K562 (cell line): ENCODE measurements at regions not wholly inside any gene's neighbourhood (a gene's known extent, or its start where the extent isn't known, plus 50 kb on each side); places are given as distances from the start of the nearest gene placed in this dataset.

Source experiments
- ATAC-seq: fragments of 200-7000 bp; cut with Tn5 transposase; 3 replicates; pipeline ENCODE4 v1.9.1; 2020; ENCODE audit warnings: moderate library complexity
- BruUV-seq: library from RNA; stranded (reverse); fragments of 400-500 nt; replicated peaks from 2 replicates; lab custom pipeline; 2021; lab: Mats Ljungman, UMichigan
- CTCF ChIA-PET: fragments of 300-600 bp; formaldehyde crosslinking; extraction: SDS; loops from one replicate; lab custom pipeline; 2021; ENCODE audit warnings: low intra/inter-chr PET ratio; lab: Yijun Ruan, JAX
- POLR2A ChIA-PET: fragments of 300-600, 350-650 bp; sonication (Branson Sonifier 250); formaldehyde crosslinking; extraction: SDS; loops from one replicate; lab custom pipeline; 2021; ENCODE audit warnings: antibody characterized with exemption, inconsistent platforms; lab: Yijun Ruan, JAX
- DNase-seq, 4 experiments: peaks; one replicate each; pipeline versions ENCODE4 v3.0.0 to v3.0.0-alpha.2; 2011 to 2018; ENCODE audit warnings: low spot score in 3 of 4, mixed read lengths in 3 of 4; ENCODE audit errors: extremely low read depth in 1 of 4
- FAIRE-seq: peaks from 2 replicates; lab custom pipeline; 2011; peaks lifted over from hg19 to GRCh38; lab: Jason Lieb, UNC
- H2AFZ ChIP-seq: 2 replicates; pipeline ENCODE4 v1.6.0; 2011; ENCODE audit warnings: low read depth, low read length, control low read depth, inconsistent platforms
- H3K27ac ChIP-seq: fragments of 200-600 bp; 3 replicates; pipeline ENCODE4 v1.8.0; 2011; ENCODE audit warnings: low read depth, mild to moderate bottlenecking, control low read depth, inconsistent platforms, low read length, moderate library complexity, mixed read lengths; ENCODE audit errors: extremely low read depth
- H3K27me3 ChIP-seq, 2 experiments: fragments of 300-600 bp in 1 of 2; 2 replicates in 1 of 2; 3 replicates in 1 of 2; pipeline versions ENCODE4 v1.6.0 to v1.8.0; 2011; ENCODE audit warnings: inconsistent platforms in 2 of 2, low read length in 2 of 2, mild to moderate bottlenecking in 1 of 2, mixed read lengths in 1 of 2, moderate library complexity in 1 of 2; ENCODE audit not compliant: control insufficient read depth in 2 of 2, insufficient read depth in 2 of 2
- H3K36me3 ChIP-seq: fragments of 300-600 bp; 3 replicates; pipeline ENCODE4 v1.8.0; 2011; ENCODE audit warnings: mild to moderate bottlenecking, low read length, inconsistent platforms; ENCODE audit not compliant: control insufficient read depth, insufficient read depth
- H3K4me1 ChIP-seq, 2 experiments: fragments of 200-600 bp in 1 of 2; replicated peaks in 1 of 2; 2 replicates in 1 of 2; 3 replicates in 1 of 2; pipeline versions ENCODE4 v1.5.1 to v1.8.0; 2011; ENCODE audit warnings: inconsistent platforms in 2 of 2, low read length in 2 of 2, mild to moderate bottlenecking in 1 of 2, mixed read lengths in 1 of 2, moderate library complexity in 1 of 2; ENCODE audit not compliant: control insufficient read depth in 2 of 2, insufficient read depth in 2 of 2
- H3K4me2 ChIP-seq: 2 replicates; pipeline ENCODE4 v1.6.1; 2011; ENCODE audit warnings: low read length, control low read depth, inconsistent platforms, mixed read lengths; ENCODE audit not compliant: insufficient read depth
- H3K4me3 ChIP-seq: fragments of 200-600 bp; sonication (generic), shearing (Covaris generic); 2 replicates; pipeline ENCODE4 v1.5.1; 2016; ENCODE audit warnings: control low read depth, inconsistent platforms
- H3K79me2 ChIP-seq: fragments of 200-600 bp; 3 replicates; pipeline ENCODE4 v1.8.0; 2011; ENCODE audit warnings: low read length, inconsistent platforms; ENCODE audit not compliant: control insufficient read depth, insufficient read depth
- H3K9ac ChIP-seq, 2 experiments: 2 replicates each; pipeline versions ENCODE4 v1.6.0 to v1.6.1; 2011; ENCODE audit warnings: low read depth in 2 of 2, low read length in 2 of 2, control low read depth in 1 of 2, inconsistent platforms in 1 of 2, mild to moderate bottlenecking in 1 of 2, mixed read lengths in 1 of 2; ENCODE audit not compliant: insufficient read depth in 1 of 2
- H3K9me1 ChIP-seq: one replicate; pipeline ENCODE4 v1.6.0; 2011; ENCODE audit warnings: inconsistent platforms, mild to moderate bottlenecking, low read length, moderate library complexity; ENCODE audit not compliant: control insufficient read depth, insufficient read depth
- H3K9me3 ChIP-seq: replicated peaks from 2 replicates; pipeline ENCODE4 v1.5.1; 2011; ENCODE audit warnings: low read depth, low read length, inconsistent platforms; ENCODE audit not compliant: control insufficient read depth, insufficient read depth
- H4K20me1 ChIP-seq: replicated peaks from 2 replicates; pipeline ENCODE4 v1.6.1; 2011; ENCODE audit warnings: low read length, inconsistent platforms, mixed read lengths; ENCODE audit not compliant: control insufficient read depth, insufficient read depth
- ADNP ChIP-seq: fragments of 200-800 bp; sonication (Bioruptor generic); IDR thresholded peaks from 2 replicates; pipeline ENCODE4 v1.6.1; 2016; ENCODE audit warnings: missing genetic modification characterization, missing compliant biosample characterization
- ARHGAP35 ChIP-seq: fragments of 450-650 bp; IDR thresholded peaks from 2 replicates; pipeline ENCODE4 v1.6.1; 2018; ENCODE audit not compliant: partially characterized antibody
- ARID4B ChIP-seq: sonication (generic); formaldehyde crosslinking; IDR thresholded peaks from 2 replicates; pipeline ENCODE4 v1.8.0; 2022; ENCODE audit warnings: mild to moderate bottlenecking, missing genetic modification reagents
- ATF1 ChIP-seq, 2 experiments: fragments of 450-650 bp in 1 of 2; IDR thresholded peaks; 2 replicates each; pipeline ENCODE4 v1.6.1; 2016; ENCODE audit warnings: missing compliant biosample characterization in 1 of 2, missing genetic modification characterization in 1 of 2
- BCL6 ChIP-seq: fragments of 250-450 bp; sonication (Bioruptor Pico); IDR thresholded peaks from 2 replicates; pipeline ENCODE4 v1.4.0; 2020
- BCOR ChIP-seq: fragments of 450-650 bp; IDR thresholded peaks from 2 replicates; pipeline ENCODE4 v1.6.1; 2016
- CBFB ChIP-seq: sonication (generic); formaldehyde crosslinking; IDR thresholded peaks from 2 replicates; pipeline ENCODE4 v1.4.0; 2020; ENCODE audit warnings: mild to moderate bottlenecking, missing genetic modification reagents
- CXXC5 ChIP-seq: fragments of 250-450 bp; sonication (Bioruptor Pico); IDR thresholded peaks from 2 replicates; pipeline ENCODE4 v1.8.0; 2022; ENCODE audit warnings: inconsistent platforms, mild to moderate bottlenecking, moderate library complexity
- DDX20 ChIP-seq: fragments of 450-650 bp; IDR thresholded peaks from 2 replicates; pipeline ENCODE4 v1.6.1; 2016; ENCODE audit warnings: missing genetic modification characterization, low read depth, mild to moderate bottlenecking, missing compliant biosample characterization, moderate library complexity
- FOXP1 ChIP-seq: sonication (generic); formaldehyde crosslinking; IDR thresholded peaks from 2 replicates; pipeline ENCODE4 v1.8.0; 2022; ENCODE audit warnings: mild to moderate bottlenecking, missing genetic modification reagents
- POLR2A ChIP-seq: fragments of 450-650 bp; conservative IDR thresholded peaks from 2 replicates; pipeline ENCODE4 v1.6.1; 2016
- RBM25 ChIP-seq: fragments of 200-400 bp; formaldehyde crosslinking; IDR thresholded peaks from 2 replicates; pipeline ENCODE4 v1.6.1; 2018; ENCODE audit warnings: low read length, low read depth, moderate library complexity; ENCODE audit not compliant: severe bottlenecking
- RUNX1 ChIP-seq: sonication (generic); IDR thresholded peaks from 2 replicates; pipeline ENCODE4 v1.6.1; 2016; ENCODE audit warnings: antibody characterized with exemption, low read depth
- SMC3 ChIP-seq: conservative IDR thresholded peaks from 2 replicates; pipeline ENCODE4 v1.6.1; 2011; ENCODE audit warnings: low read depth, low read length, improper control_type of control experiment; ENCODE audit not compliant: insufficient read depth
- SREBF2 ChIP-seq: sonication (generic); formaldehyde crosslinking; IDR thresholded peaks from 2 replicates; pipeline ENCODE4 v1.4.0; 2020; ENCODE audit warnings: mild to moderate bottlenecking, missing genetic modification reagents
- SRSF9 ChIP-seq: fragments of 200-400 bp; formaldehyde crosslinking; IDR thresholded peaks from 2 replicates; pipeline ENCODE4 v1.6.1; 2017; ENCODE audit warnings: low read depth, low read length, borderline replicate concordance
- STAT5B ChIP-seq: fragments of 250-450 bp; sonication (Bioruptor Pico); IDR thresholded peaks from 2 replicates; pipeline ENCODE4 v1.8.0; 2021; ENCODE audit warnings: mild to moderate bottlenecking, inconsistent platforms
- TBP ChIP-seq: optimal IDR thresholded peaks from 2 replicates; pipeline ENCODE3; 2011; ENCODE audit warnings: low read depth, low read length, improper control_type of control experiment
- ZKSCAN3 ChIP-seq: fragments of 250-450 bp; sonication (Bioruptor Pico); IDR thresholded peaks from 2 replicates; pipeline ENCODE4 v1.4.0; 2020
- ZNF12 ChIP-seq: sonication (generic); formaldehyde crosslinking; IDR thresholded peaks from 2 replicates; pipeline ENCODE4 v1.4.0; 2020; ENCODE audit warnings: mild to moderate bottlenecking, missing genetic modification reagents
- ZNF766 ChIP-seq: fragments of 200-800 bp; sonication (Bioruptor generic); conservative IDR thresholded peaks from 2 replicates; pipeline ENCODE4 v1.6.1; 2016; ENCODE audit warnings: missing genetic modification characterization, missing compliant biosample characterization
- WGBS: fragments of 100-300 bp; shearing (Covaris generic); methylation state at CpG from one replicate; pipeline ENCODE4 v1.1.6; 2016; ENCODE audit warnings: low coverage, mixed read lengths; ENCODE audit not compliant: insufficient coverage; ENCODE audit errors: missing lambda C conversion rate; 5-methylcytosine and 5-hydroxymethylcytosine counted together
- in situ Hi-C: fragments of 300-500 bp; cut with MboI; formaldehyde crosslinking; loops from 4 replicates; pipeline ENCODE4 v1.15.0; 2018; ENCODE audit warnings: inconsistent platforms, mixed read lengths
- intact Hi-C: fragments of 100-400 bp; cut with micrococcal nuclease; formaldehyde crosslinking; loops from 2 replicates; pipeline ENCODE4 v1.14.2; 2022

GRCh38 chr1:29943034-29943433 lies 706.7 kb downstream of the PTPRU start:
- 0% methylated on average over 2 of the region's 2 CpGs for WGBS
- intact Hi-C loops: no loop called here
- no TSS peak for BruUV-seq

GRCh38 chr1:29939079-29939478 lies 702.8 kb downstream of the PTPRU start:
- no peak for ATAC-seq
- no peak for TF ChIP-seq CXXC5 (CRISPR knock-in tag)
- no peak for TF ChIP-seq ARID4B
- no peak for TF ChIP-seq ZNF766 (CRISPR knock-in tag)
- no peak for TF ChIP-seq RUNX1
- no peak for TF ChIP-seq DDX20 (tag)
- TF ChIP-seq STAT5B (CRISPR knock-in tag): no peak
- TF ChIP-seq SRSF9: no peak
- no peak for TF ChIP-seq ZKSCAN3 (CRISPR knock-in tag)
- no peak for TF ChIP-seq SREBF2
- TF ChIP-seq FOXP1 (CRISPR knock-in tag): no peak
- TF ChIP-seq TBP: no peak

More at GRCh38 chr1:29943034-29943433, 706.7 kb downstream of the PTPRU start:
- H2AFZ ChIP-seq: no peak overlapping the region
- H3K9me3 ChIP-seq: no peaks in the 10 kb centered on the region
- no peaks in the 10 kb centered on the region for H3K27me3 ChIP-seq
- no peak overlapping the region for H3K4me3 ChIP-seq
- POLR2A ChIA-PET: no interaction called here
- in situ Hi-C loops: no loop called here
- H3K27ac ChIP-seq: no peak overlapping the region
- H4K20me1 ChIP-seq: no peaks in the 10 kb centered on the region
- no peaks in the 10 kb centered on the region for H3K36me3 ChIP-seq
- H3K9me1 ChIP-seq: no peaks in the 10 kb centered on the region
- H3K4me1 ChIP-seq: no peaks in the 10 kb centered on the region
- H3K9ac ChIP-seq: no peak overlapping the region
- no peaks in the 10 kb centered on the region for H3K79me2 ChIP-seq
- DNase-seq (no peak), ATAC-seq (no peak)
- CTCF ChIA-PET: no interaction called here
- no peak for TF ChIP-seq SMC3
- TF ChIP-seq ARHGAP35: no peak
- no peak for TF ChIP-seq ATF1 (CRISPR knock-in tag; IDR thresholded peaks at IDR 0.05)
- TF ChIP-seq ATF1 (tag; IDR thresholded peaks at IDR 0.05): no peak
- TF ChIP-seq ADNP (tag): peak; percentile 50; the same call in 1 of the 2 replicates
- TF ChIP-seq RBM25: peak; percentile 80
- TF ChIP-seq CBFB: no peak
- TF ChIP-seq BCL6 (CRISPR knock-in tag): no peak
- TF ChIP-seq BCOR: peak; percentile 57; the same call in 1 of the 2 replicates
- no peak for TF ChIP-seq POLR2A
- TF ChIP-seq ZNF12: no peak
- TF ChIP-seq, all 486 proteins: peak for 3
- no peak for FAIRE-seq
- no peak overlapping the region for H3K4me2 ChIP-seq

More at GRCh38 chr1:29939079-29939478, 702.8 kb downstream of the PTPRU start:
- WGBS: 0% methylated on average over 2 of the region's 2 CpGs
- in situ Hi-C loops: no loop called here
- ChIA-PET POLR2A (interaction anchor here (0.6 kb wide), 1 partner anchor 319 kb away, joined by 3 read pairs; no protein-coding TSS in a partner anchor), CTCF (no interaction called here)
- no peak overlapping the region for H3K4me3 ChIP-seq
- no peaks in the 10 kb centered on the region for H3K27me3 ChIP-seq
- FAIRE-seq (no peak), DNase-seq (no peak)
- H3K27ac ChIP-seq: no peak overlapping the region
- no peaks in the 10 kb centered on the region; the same call in 1 of the 2 replicates for H4K20me1 ChIP-seq
- intact Hi-C loops: no loop called here
- H3K9ac ChIP-seq: no peak overlapping the region
- no peaks in the 10 kb centered on the region for H3K9me1 ChIP-seq
- no TSS peak for BruUV-seq
- no peaks in the 10 kb centered on the region for H3K9me3 ChIP-seq
- no peaks in the 10 kb centered on the region for H3K4me1 ChIP-seq
- H3K4me2 ChIP-seq: no peak overlapping the region
- H3K79me2 ChIP-seq: no peaks in the 10 kb centered on the region
- no peak overlapping the region for H2AFZ ChIP-seq
- no peaks in the 10 kb centered on the region for H3K36me3 ChIP-seq
